DND-41 (cell line): ENCODE measurements at regions not wholly inside any gene's neighbourhood (a gene's known extent, or its start where the extent isn't known, plus 50 kb on each side); places are given as distances from the start of the nearest gene placed in this dataset.

ENCODE experiments used
- ATAC-seq: fragments of 200-7000 bp; cut with Tn5 transposase; 3 replicates; pipeline ENCODE4 v1.9.1; 2021; ENCODE audit warnings: low read depth; ENCODE audit not compliant: insufficient read depth
- DNase-seq: peaks from one replicate; pipeline ENCODE4 v3.0.0-alpha.2; 2020
- H2AFZ ChIP-seq: 2 replicates; pipeline ENCODE4 v1.6.0; 2012; ENCODE audit warnings: low read depth, low read length
- H3K27ac ChIP-seq: 2 replicates; pipeline ENCODE4 v1.5.1; 2012; ENCODE audit warnings: low read length, inconsistent platforms
- H3K27me3 ChIP-seq: fragments of 200-600 bp; sonication (generic); 2 replicates; pipeline ENCODE4 v1.6.0; 2012; ENCODE audit warnings: low read length, mild to moderate bottlenecking, inconsistent platforms; ENCODE audit not compliant: insufficient read depth, poor library complexity
- H3K36me3 ChIP-seq: 2 replicates; pipeline ENCODE4 v1.5.1; 2012; ENCODE audit warnings: low read length, inconsistent platforms; ENCODE audit not compliant: insufficient read depth
- H3K4me1 ChIP-seq: 2 replicates; pipeline ENCODE4 v1.5.1; 2012; ENCODE audit warnings: mild to moderate bottlenecking, low read length; ENCODE audit not compliant: insufficient read depth
- H3K4me2 ChIP-seq: 2 replicates; pipeline ENCODE4 v1.6.0; 2012; ENCODE audit warnings: mild to moderate bottlenecking, moderate library complexity, low read length, inconsistent platforms; ENCODE audit not compliant: insufficient read depth
- H3K4me3 ChIP-seq, 2 experiments: fragments of 200-600 bp in 1 of 2; shearing (Covaris generic) in 1 of 2; 2 replicates each; pipeline ENCODE4 v1.5.1; 2012 to 2016; ENCODE audit warnings: inconsistent platforms in 2 of 2, low read length in 2 of 2, mild to moderate bottlenecking in 2 of 2, low read depth in 1 of 2, moderate library complexity in 1 of 2
- H3K79me2 ChIP-seq: 2 replicates; pipeline ENCODE4 v1.6.0; 2012; ENCODE audit warnings: low read length, inconsistent platforms; ENCODE audit not compliant: insufficient read depth
- H3K9ac ChIP-seq: 2 replicates; pipeline ENCODE4 v1.6.0; 2012; ENCODE audit warnings: low read depth, mild to moderate bottlenecking, inconsistent platforms, low read length, moderate library complexity
- H3K9me3 ChIP-seq: 2 replicates; pipeline ENCODE4 v1.5.1; 2012; ENCODE audit warnings: low read length, moderate library complexity, mild to moderate bottlenecking, inconsistent platforms; ENCODE audit not compliant: insufficient read depth, severe bottlenecking
- H4K20me1 ChIP-seq: 2 replicates; pipeline ENCODE4 v1.6.0; 2012; ENCODE audit warnings: low read length; ENCODE audit not compliant: insufficient read depth
- CTCF ChIP-seq: IDR thresholded peaks from 2 replicates; pipeline ENCODE4 v1.5.1; 2012; ENCODE audit warnings: borderline replicate concordance, low read length, moderate library complexity, mild to moderate bottlenecking; ENCODE audit not compliant: poor library complexity, severe bottlenecking; ENCODE audit errors: extremely low read depth
- EZH2 ChIP-seq: IDR thresholded peaks from 3 replicates; pipeline ENCODE4 v1.6.1; 2012; ENCODE audit warnings: borderline replicate concordance, low read depth, mild to moderate bottlenecking, moderate library complexity, low read length, inconsistent platforms; ENCODE audit not compliant: severe bottlenecking

- no peaks in the 10 kb centered on the region for H4K20me1 ChIP-seq
- H3K27me3 ChIP-seq, result peaks cover 12% of the 10 kb centered on the region
- H3K4me3 ChIP-seq, result no peak overlapping the region
- H3K9me3 ChIP-seq, result no peaks in the 10 kb centered on the region
- H3K4me1 ChIP-seq, result no peaks in the 10 kb centered on the region
- H3K9ac ChIP-seq, result no peak overlapping the region
- TF ChIP-seq CTCF, result no peak
- no peak for TF ChIP-seq EZH2
- H3K36me3 ChIP-seq, result no peaks in the 10 kb centered on the region
- ATAC-seq (no peak), DNase-seq (no peak)
- H3K27ac ChIP-seq, result no peak overlapping the region
- no peak overlapping the region for H3K4me2 ChIP-seq
- H3K79me2 ChIP-seq, result no peaks in the 10 kb centered on the region
- H2AFZ ChIP-seq, result no peak overlapping the region
These were observed 106.7 kb downstream of the TMEM30B start for GRCh38 chr14:61174441-61174891.

GRCh38 chr14:61171727-61172126 is 109.4 kb downstream of the TMEM30B start:
- ATAC-seq, result no peak
- Histone ChIP-seq H3K27ac (no peak overlapping the region), H3K27me3 (peaks cover 12% of the 10 kb centered on the region), H4K20me1 (no peaks in the 10 kb centered on the region), H3K79me2 (no peaks in the 10 kb centered on the region), H3K36me3 (no peaks in the 10 kb centered on the region), H3K9ac (no peak overlapping the region), H3K4me2 (no peak overlapping the region), H3K4me3 (no peak overlapping the region), H3K4me1 (no peaks in the 10 kb centered on the region), H3K9me3 (no peaks in the 10 kb centered on the region), H2AFZ (no peak overlapping the region)
- no peak for TF ChIP-seq EZH2
- TF ChIP-seq CTCF, result no peak
- DNase-seq, result no peak

- TF ChIP-seq CTCF (no peak), EZH2 (no peak)
- Histone ChIP-seq H2AFZ (no peak overlapping the region), H3K4me3 (no peak overlapping the region), H3K36me3 (no peaks in the 10 kb centered on the region), H3K4me1 (no peaks in the 10 kb centered on the region), H3K79me2 (no peaks in the 10 kb centered on the region), H3K27me3 (peaks cover 8% of the 10 kb centered on the region), H3K4me2 (no peak overlapping the region), H3K9ac (no peak overlapping the region), H3K27ac (no peak overlapping the region), H3K9me3 (no peaks in the 10 kb centered on the region), H4K20me1 (no peaks in the 10 kb centered on the region)
- DNase-seq (no peak), ATAC-seq (no peak)
These were observed 113.0 kb downstream of the TMEM30B start for GRCh38 chr14:61168141-61168540.

GRCh38 chr14:61167642-61168041 is 113.5 kb downstream of the TMEM30B start:
- ATAC-seq (no peak), DNase-seq (no peak)
- no peak overlapping the region for H3K4me3 ChIP-seq
- TF ChIP-seq CTCF, result no peak
- no peak for TF ChIP-seq EZH2
- H4K20me1 ChIP-seq, result no peaks in the 10 kb centered on the region
- H3K4me1 ChIP-seq, result no peaks in the 10 kb centered on the region
- H2AFZ ChIP-seq, result no peak overlapping the region
- peaks cover 7% of the 10 kb centered on the region for H3K27me3 ChIP-seq
- no peaks in the 10 kb centered on the region for H3K36me3 ChIP-seq
- no peak overlapping the region for H3K4me2 ChIP-seq
- no peaks in the 10 kb centered on the region for H3K9me3 ChIP-seq
- H3K79me2 ChIP-seq, result no peaks in the 10 kb centered on the region
- H3K9ac ChIP-seq, result no peak overlapping the region
- no peak overlapping the region for H3K27ac ChIP-seq
